Fibroblast of lung (primary cell): ENCODE measurements at regions not wholly inside any gene's neighbourhood (a gene's known extent, or its start where the extent isn't known, plus 50 kb on each side); places are given as distances from the start of the nearest gene placed in this dataset.

Experiments
- DNase-seq, 2 donors: peaks; one replicate each; pipeline versions ENCODE4 v3.0.0 to v3.0.0-alpha.2; 2010; ENCODE audit warnings: low read depth in 2 of 2
- H2AFZ ChIP-seq: 2 replicates; pipeline ENCODE4 v1.5.1; 2012; ENCODE audit warnings: low read length, control low read depth, inconsistent platforms
- H3K27ac ChIP-seq: 2 replicates; pipeline ENCODE4 v1.5.1; 2011; ENCODE audit warnings: low read length, control low read depth; ENCODE audit not compliant: insufficient read depth
- H3K27me3 ChIP-seq: 2 replicates; pipeline ENCODE4 v1.5.1; 2011; ENCODE audit warnings: mild to moderate bottlenecking, low read length; ENCODE audit not compliant: control insufficient read depth, insufficient read depth
- H3K36me3 ChIP-seq: 2 replicates; pipeline ENCODE4 v1.5.1; 2011; ENCODE audit warnings: low read length; ENCODE audit not compliant: control insufficient read depth, insufficient read depth
- H3K4me1 ChIP-seq: 2 replicates; pipeline ENCODE4 v1.5.1; 2011; ENCODE audit warnings: low read length; ENCODE audit not compliant: control insufficient read depth, insufficient read depth; ENCODE audit errors: extremely low read depth
- H3K4me2 ChIP-seq: 2 replicates; pipeline ENCODE4 v1.5.1; 2011; ENCODE audit warnings: low read length, control low read depth; ENCODE audit not compliant: insufficient read depth; ENCODE audit errors: extremely low read depth
- H3K4me3 ChIP-seq, 4 experiments: fragments of 200-600 bp in 1 of 4; sonication (generic) in 1 of 4; replicated peaks in 1 of 4; 2 replicates each; pipeline ENCODE4 v1.5.1; 2011 to 2016; ENCODE audit warnings: low read length in 4 of 4, low read depth in 3 of 4, mild to moderate bottlenecking in 3 of 4, control low read depth in 2 of 4, inconsistent platforms in 1 of 4, mixed read lengths in 1 of 4; ENCODE audit not compliant: insufficient read depth in 1 of 4; ENCODE audit errors: control extremely low read depth in 1 of 4
- H3K79me2 ChIP-seq: 2 replicates; pipeline ENCODE4 v1.5.1; 2012; ENCODE audit warnings: mild to moderate bottlenecking, low read length, inconsistent platforms; ENCODE audit not compliant: control insufficient read depth, insufficient read depth
- H3K9ac ChIP-seq: 2 replicates; pipeline ENCODE4 v1.5.1; 2011; ENCODE audit warnings: mild to moderate bottlenecking, low read length, control low read depth; ENCODE audit not compliant: insufficient read depth
- H3K9me3 ChIP-seq: 2 replicates; pipeline ENCODE4 v1.5.1; 2012; ENCODE audit warnings: low read depth, low read length; ENCODE audit not compliant: control insufficient read depth, insufficient read depth
- H4K20me1 ChIP-seq: 2 replicates; pipeline ENCODE4 v1.5.1; 2011; ENCODE audit warnings: low read length; ENCODE audit not compliant: control insufficient read depth, insufficient read depth; ENCODE audit errors: extremely low read depth
- CTCF ChIP-seq, 2 donors: IDR thresholded peaks in 1 of 2; conservative IDR thresholded peaks in 1 of 2; 1 replicate in 1 of 2; 2 replicates in 1 of 2; pipeline ENCODE4 v1.5.1; 2011 to 2012; ENCODE audit warnings: low read length in 2 of 2, control low read depth in 1 of 2, inconsistent platforms in 1 of 2, low read depth in 1 of 2, mild to moderate bottlenecking in 1 of 2
- EZH2 ChIP-seq: IDR thresholded peaks from 2 replicates; pipeline ENCODE4 v1.5.1; 2012; ENCODE audit warnings: low read length, control low read depth, mild to moderate bottlenecking; ENCODE audit errors: missing control alignments

- peaks cover 3% of the 10 kb centered on the region for H3K27me3 ChIP-seq
- no peak overlapping the region for H3K4me2 ChIP-seq
- H2AFZ ChIP-seq = no peak overlapping the region
- no peak for DNase-seq
- no peaks in the 10 kb centered on the region for H3K36me3 ChIP-seq
- no peaks in the 10 kb centered on the region for H3K4me1 ChIP-seq
- no peaks in the 10 kb centered on the region for H3K9me3 ChIP-seq
- no peaks in the 10 kb centered on the region for H4K20me1 ChIP-seq
- no peak overlapping the region for H3K9ac ChIP-seq
- no peak overlapping the region for H3K27ac ChIP-seq
- no peak overlapping the region for H3K4me3 ChIP-seq
- H3K79me2 ChIP-seq = no peaks in the 10 kb centered on the region
- TF ChIP-seq CTCF (conservative IDR thresholded peaks at IDR 0.05 in 1 of 2, IDR thresholded peaks at IDR 0.05 in 1 of 2; ENCODE audit: low read depth in 1 of 2, low read length in 2 of 2) (no peak), EZH2 (no peak)
Observed at GRCh38 chr2:177053716-177054115, 158.9 kb upstream of the HNRNPA3 start.

- no peaks in the 10 kb centered on the region for H3K36me3 ChIP-seq
- no peaks in the 10 kb centered on the region for H4K20me1 ChIP-seq
- H3K9me3 ChIP-seq = no peaks in the 10 kb centered on the region
- no peaks in the 10 kb centered on the region for H3K27me3 ChIP-seq
- no peak for DNase-seq
- H3K4me3 ChIP-seq = no peak overlapping the region
- no peak overlapping the region for H3K27ac ChIP-seq
- no peak overlapping the region for H3K4me2 ChIP-seq
- no peak overlapping the region for H2AFZ ChIP-seq
- no peak for TF ChIP-seq EZH2
- peak in 1 of 2 donors; percentile 22 for TF ChIP-seq CTCF (conservative IDR thresholded peaks at IDR 0.05 in 1 of 2, IDR thresholded peaks at IDR 0.05 in 1 of 2; ENCODE audit: low read depth in 1 of 2, low read length in 2 of 2)
- H3K79me2 ChIP-seq = no peaks in the 10 kb centered on the region
- no peak overlapping the region for H3K9ac ChIP-seq
- no peaks in the 10 kb centered on the region for H3K4me1 ChIP-seq
Observed at GRCh38 chr2:177056481-177056929, 156.1 kb upstream of the HNRNPA3 start.

GRCh38 chr2:177058747-177059146, 153.8 kb upstream of the HNRNPA3 start:
- Histone ChIP-seq H3K27ac (no peak overlapping the region), H3K79me2 (no peaks in the 10 kb centered on the region), H3K4me3 (no peak overlapping the region), H3K36me3 (no peaks in the 10 kb centered on the region), H4K20me1 (no peaks in the 10 kb centered on the region), H2AFZ (no peak overlapping the region), H3K9ac (no peak overlapping the region), H3K27me3 (no peaks in the 10 kb centered on the region), H3K9me3 (no peaks in the 10 kb centered on the region), H3K4me1 (no peaks in the 10 kb centered on the region), H3K4me2 (no peak overlapping the region)
- no peak for DNase-seq
- TF ChIP-seq CTCF (conservative IDR thresholded peaks at IDR 0.05 in 1 of 2, IDR thresholded peaks at IDR 0.05 in 1 of 2; ENCODE audit: low read depth in 1 of 2, low read length in 2 of 2) (no peak), EZH2 (no peak)
